RWPE2 (cell line): ENCODE measurements at regions not wholly inside any gene's neighbourhood (a gene's known extent, or its start where the extent isn't known, plus 50 kb on each side); places are given as distances from the start of the nearest gene placed in this dataset.

ENCODE experiments used
- ATAC-seq: fragments of 200-7000 bp; cut with Tn5 transposase; 3 replicates; pipeline ENCODE4 v1.9.1; 2021; ENCODE audit warnings: low read depth
- DNase-seq: peaks from one replicate; pipeline ENCODE4 v3.0.0-alpha.2; 2020; ENCODE audit warnings: low spot score
- H3K27ac ChIP-seq: fragments of 450-650 bp; 2 replicates; pipeline ENCODE4 v1.5.1; 2017; ENCODE audit warnings: mild to moderate bottlenecking; ENCODE audit not compliant: poor library complexity, severe bottlenecking
- H3K27me3 ChIP-seq: fragments of 250-450 bp; sonication (Bioruptor Pico); 2 replicates; pipeline ENCODE4 v1.5.1; 2021; ENCODE audit warnings: mild to moderate bottlenecking, moderate library complexity; ENCODE audit not compliant: insufficient read depth, poor library complexity, severe bottlenecking
- H3K36me3 ChIP-seq: fragments of 250-450 bp; sonication (Bioruptor Pico); 2 replicates; pipeline ENCODE4 v1.5.1; 2020; ENCODE audit warnings: low read depth, mild to moderate bottlenecking, moderate library complexity
- H3K4me1 ChIP-seq: fragments of 250-450 bp; sonication (Bioruptor Pico); 2 replicates; pipeline ENCODE4 v1.5.1; 2021; ENCODE audit warnings: mild to moderate bottlenecking, moderate library complexity; ENCODE audit not compliant: insufficient read depth, poor library complexity, severe bottlenecking
- H3K4me3 ChIP-seq: fragments of 250-450 bp; sonication (Bioruptor Pico); 2 replicates; pipeline ENCODE4 v1.5.1; 2021; ENCODE audit warnings: mild to moderate bottlenecking, moderate library complexity; ENCODE audit not compliant: severe bottlenecking
- H3K9me3 ChIP-seq: fragments of 250-450 bp; sonication (Bioruptor Pico); 2 replicates; pipeline ENCODE4 v1.5.1; 2021; ENCODE audit warnings: mild to moderate bottlenecking, moderate library complexity; ENCODE audit not compliant: severe bottlenecking
- CTCF ChIP-seq: fragments of 450-650 bp; IDR thresholded peaks from one replicate; pipeline ENCODE4 v1.5.1; 2017; ENCODE audit warnings: mild to moderate bottlenecking, moderate library complexity; ENCODE audit not compliant: poor library complexity, severe bottlenecking

DNA sequence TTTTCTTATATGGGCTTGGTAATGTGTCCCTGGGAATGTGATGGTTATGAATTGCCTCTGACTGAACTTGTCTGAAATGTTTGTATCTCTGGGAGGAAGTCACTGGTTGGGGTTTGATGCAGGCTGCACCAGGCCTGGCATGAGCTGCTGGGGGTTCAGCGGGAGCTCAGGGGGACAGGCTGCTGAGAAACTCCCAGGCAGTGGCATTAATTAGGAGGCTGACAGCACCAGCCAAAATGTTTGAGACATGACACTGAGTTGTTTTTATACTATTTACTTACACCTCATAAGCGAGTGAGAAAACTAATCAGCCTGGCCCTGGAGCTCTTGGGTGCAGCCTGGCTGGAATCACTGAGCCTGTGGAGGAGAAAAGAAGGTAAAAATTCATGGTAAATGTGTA lies 124.1 kb upstream of the SORCS3 start:
- no peak for TF ChIP-seq CTCF
- ATAC-seq (no peak), DNase-seq (peak; percentile 1)
- H3K9me3 ChIP-seq: no peaks in the 10 kb centered on the region
- H3K4me3 ChIP-seq: no peak overlapping the region
- no peaks in the 10 kb centered on the region for H3K36me3 ChIP-seq
- H3K27me3 ChIP-seq: no peaks in the 10 kb centered on the region
- H3K27ac ChIP-seq: no peak overlapping the region
- H3K4me1 ChIP-seq: no peaks in the 10 kb centered on the region

DNA sequence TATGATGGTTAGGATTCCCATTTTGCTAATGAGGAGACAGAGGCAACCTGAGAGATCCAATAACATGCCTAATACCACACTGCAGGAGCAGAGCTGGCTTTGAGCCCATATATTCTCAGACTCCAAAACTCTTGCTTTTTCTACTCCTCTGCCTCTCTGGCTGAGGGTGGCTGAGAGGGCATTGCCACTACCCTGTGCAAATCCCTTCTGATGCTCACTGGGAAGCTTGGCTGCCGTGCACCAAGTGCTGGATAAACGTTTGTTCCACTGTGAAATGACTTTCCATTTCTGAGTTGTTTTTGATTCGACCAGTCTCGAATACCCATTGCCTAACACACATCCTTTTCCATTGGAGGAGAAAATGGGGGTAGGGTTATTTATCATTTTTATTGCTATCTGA lies 123.1 kb upstream of the SORCS3 start:
- Histone ChIP-seq H3K27ac (no peak overlapping the region), H3K4me1 (no peaks in the 10 kb centered on the region), H3K9me3 (no peaks in the 10 kb centered on the region), H3K36me3 (no peaks in the 10 kb centered on the region), H3K27me3 (no peaks in the 10 kb centered on the region), H3K4me3 (no peak overlapping the region)
- no peak for TF ChIP-seq CTCF
- no peak for ATAC-seq
- peak; percentile 2 for DNase-seq

GRCh38 chr10:104518891-104519290 lies 122.2 kb upstream of the SORCS3 start:
- DNase-seq: no peak
- no peak for ATAC-seq
- TF ChIP-seq CTCF: no peak

GRCh38 chr10:104520653-104521052 lies 120.4 kb upstream of the SORCS3 start:
- no peaks in the 10 kb centered on the region for H3K27me3 ChIP-seq
- H3K9me3 ChIP-seq: no peaks in the 10 kb centered on the region
- no peaks in the 10 kb centered on the region for H3K4me1 ChIP-seq
- DNase-seq (no peak), ATAC-seq (no peak)
- no peak overlapping the region for H3K27ac ChIP-seq
- no peaks in the 10 kb centered on the region for H3K36me3 ChIP-seq
- no peak for TF ChIP-seq CTCF
- H3K4me3 ChIP-seq: no peak overlapping the region

More at GRCh38 chr10:104518891-104519290, 122.2 kb upstream of the SORCS3 start:
- H3K4me1 ChIP-seq: no peaks in the 10 kb centered on the region
- no peaks in the 10 kb centered on the region for H3K9me3 ChIP-seq
- no peaks in the 10 kb centered on the region for H3K36me3 ChIP-seq
- no peak overlapping the region for H3K4me3 ChIP-seq
- no peaks in the 10 kb centered on the region for H3K27me3 ChIP-seq
- no peak overlapping the region for H3K27ac ChIP-seq

DNA sequence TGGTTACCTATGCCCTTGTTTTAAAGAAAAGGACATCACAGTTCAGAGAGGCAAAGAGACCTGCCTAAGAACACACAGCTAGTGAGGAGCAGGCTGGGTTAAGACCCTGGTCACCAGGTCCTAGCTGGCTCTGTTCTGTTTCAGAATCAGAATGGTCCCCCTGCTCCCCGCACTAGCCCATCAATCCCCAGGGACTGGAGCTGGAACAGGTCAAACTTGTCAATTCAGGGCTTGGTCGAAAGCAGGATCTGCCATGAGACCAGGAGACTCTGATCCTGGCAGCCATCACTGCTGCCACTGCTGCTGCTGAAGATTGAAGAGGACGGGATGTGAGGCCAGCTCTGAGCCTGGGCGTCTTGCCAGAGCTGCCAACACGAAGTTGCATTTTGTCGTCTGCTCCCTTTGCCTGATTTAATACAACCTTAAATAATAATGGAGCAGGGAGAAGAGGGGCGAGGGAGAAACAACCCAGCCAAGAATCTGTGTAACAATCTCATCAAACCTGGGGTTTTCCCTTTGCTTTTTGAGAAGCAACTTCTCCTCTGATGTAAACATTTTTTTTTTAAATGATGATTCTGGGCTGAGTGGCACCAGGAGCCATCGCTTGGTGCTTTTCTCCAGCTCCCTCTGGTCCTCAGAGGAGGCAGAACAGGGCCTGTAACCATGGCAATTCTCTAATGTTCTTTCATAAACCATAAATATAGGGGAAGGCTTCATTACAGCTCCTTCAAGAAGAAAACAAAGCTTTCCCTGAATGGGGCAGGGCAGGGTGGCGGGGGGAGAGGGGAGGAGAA lies 119.0 kb upstream of the SORCS3 start:
- no peak for ATAC-seq
- TF ChIP-seq CTCF: no peak
- Histone ChIP-seq H3K36me3 (no peaks in the 10 kb centered on the region), H3K27me3 (no peaks in the 10 kb centered on the region), H3K4me3 (no peak overlapping the region), H3K27ac (no peak overlapping the region), H3K9me3 (no peaks in the 10 kb centered on the region), H3K4me1 (no peaks in the 10 kb centered on the region)
- no peak for DNase-seq
